Inflammatory macrophage (primary cell): ENCODE measurements at regions not wholly inside any gene's neighbourhood (a gene's known extent, or its start where the extent isn't known, plus 50 kb on each side); places are given as distances from the start of the nearest gene placed in this dataset.
"Not testable (repeated sequence)": the region's sequence is repeated elsewhere in the genome, so short reads cannot be mapped to it uniquely, and the experiment has no call there.

ENCODE experiments used
- DNase-seq, 2 donors: peaks; one replicate each; pipeline ENCODE4 v3.0.0-alpha.2; 2020 to 2022

- DNase-seq = not testable (repeated sequence)
These were observed 198.0 kb downstream of the MEIS1 start for GRCh38 chr2:66632882-66633281.

- no peak for DNase-seq
These were observed 198.7 kb downstream of the MEIS1 start for GRCh38 chr2:66633631-66634030.

DNA sequence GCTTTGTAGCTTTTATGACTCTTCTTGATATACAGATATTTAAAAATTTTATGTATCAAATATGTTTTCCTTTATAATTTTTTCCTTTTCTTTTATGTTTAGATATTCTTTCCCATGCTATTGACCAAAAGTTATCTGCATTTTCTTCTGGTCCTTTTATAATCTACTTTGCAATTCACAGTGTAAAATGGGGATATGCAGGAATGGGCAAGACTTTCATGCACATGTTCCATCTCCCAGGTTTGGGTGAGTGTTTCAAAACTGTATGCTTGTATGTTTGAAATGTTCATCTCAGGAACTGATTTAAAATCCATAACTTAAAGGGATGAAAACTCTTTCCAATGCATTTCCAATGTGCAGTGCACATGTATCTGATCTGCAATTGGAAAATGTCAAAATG is 199.9 kb downstream of the MEIS1 start:
- no peak for DNase-seq

DNA sequence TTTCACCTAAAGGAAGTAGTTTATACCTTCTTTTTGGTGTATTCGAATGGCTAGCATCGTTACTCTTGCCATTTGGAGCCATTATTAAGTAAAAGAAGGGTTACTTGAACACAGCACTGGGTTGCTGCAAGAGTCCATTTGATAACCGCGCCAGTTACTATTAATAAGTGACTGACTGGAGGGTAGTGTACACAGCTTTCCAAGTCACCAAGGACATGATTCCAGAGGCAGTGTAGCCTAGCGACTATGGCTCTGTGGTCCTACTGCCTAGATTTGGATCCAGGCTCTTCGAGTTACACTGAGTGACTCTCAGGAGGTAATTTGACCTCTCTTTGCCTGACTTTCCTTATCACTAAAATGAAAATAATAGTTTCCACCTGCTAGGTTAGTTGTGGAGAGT is 206.8 kb downstream of the MEIS1 start:
- DNase-seq = no peak

- not testable (repeated sequence) for DNase-seq
These were observed 213.2 kb downstream of the MEIS1 start for GRCh38 chr2:66648081-66648480.

GRCh38 chr2:66649006-66649405 is 214.1 kb downstream of the MEIS1 start:
- DNase-seq = no peak

GRCh38 chr2:66651295-66651694 is 216.4 kb downstream of the MEIS1 start:
- no peak for DNase-seq

DNA sequence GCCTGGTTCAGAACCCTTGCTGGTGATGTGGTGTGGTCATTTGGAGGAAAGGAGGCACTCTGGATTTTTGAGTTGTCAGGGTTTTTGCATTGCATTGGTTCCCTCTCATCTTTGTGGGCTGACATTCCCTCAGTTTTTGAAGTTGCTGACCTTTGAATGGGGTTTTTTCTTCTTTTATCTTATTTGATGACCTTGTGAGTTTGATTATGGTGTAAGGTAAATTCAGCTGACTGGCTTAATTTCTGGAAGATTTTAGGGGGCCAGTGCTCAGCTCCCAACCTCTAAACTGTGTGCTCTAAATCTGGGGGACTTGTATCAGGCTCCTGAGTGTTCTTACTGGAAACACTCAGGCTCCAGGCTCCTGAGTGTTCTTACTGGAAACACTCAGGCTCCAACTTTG is 225.9 kb downstream of the MEIS1 start:
- no peak for DNase-seq

DNA sequence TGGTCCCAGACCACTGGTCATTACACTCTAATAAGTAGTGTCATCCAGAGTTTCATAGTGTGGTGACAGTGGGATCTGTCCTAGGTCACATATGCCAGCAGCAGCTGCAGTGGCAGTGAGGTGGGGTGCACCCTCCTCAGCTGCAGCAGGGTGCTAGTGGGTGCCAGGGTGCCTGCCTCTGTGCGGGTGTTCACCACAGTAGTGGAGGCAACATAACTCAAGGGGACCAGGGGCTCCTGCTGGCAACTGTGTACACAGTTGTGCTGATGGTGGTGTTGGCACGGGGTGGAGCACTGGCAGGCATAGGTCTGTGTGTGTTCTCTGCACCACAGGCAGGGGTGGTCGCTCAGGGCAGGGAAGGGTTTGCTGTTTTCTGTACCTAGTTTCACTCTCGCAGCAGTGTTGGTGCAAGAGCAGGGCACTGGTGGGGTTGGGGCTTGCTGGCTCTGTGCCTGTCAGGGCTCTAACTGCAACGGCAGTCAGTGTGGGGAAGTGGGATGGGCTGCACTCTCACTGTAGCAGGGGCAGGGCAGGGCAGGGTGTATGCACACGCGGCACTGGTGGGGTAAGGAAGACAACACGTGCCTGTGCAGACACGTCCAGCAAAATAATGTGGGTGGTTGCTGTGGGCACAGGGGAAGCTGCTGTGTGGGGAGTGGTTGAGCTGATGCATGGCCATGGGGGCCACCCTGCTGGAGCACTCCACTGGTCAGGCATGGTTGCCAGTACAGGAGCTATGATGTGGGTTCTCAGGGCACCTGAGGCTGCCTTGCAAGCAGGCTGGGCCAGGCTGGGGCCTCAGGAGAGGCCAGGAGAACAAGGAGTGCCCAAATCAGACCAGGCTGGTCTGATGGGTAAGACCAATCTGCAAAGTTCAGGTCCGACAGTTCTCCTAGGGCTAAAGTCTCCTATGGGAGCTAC is 226.6 kb downstream of the MEIS1 start:
- DNase-seq = peak in 1 of 2 donors; percentile 0

- no peak for DNase-seq
These were observed 230.4 kb downstream of the MEIS1 start for GRCh38 chr2:66665124-66665984.

- no peak for DNase-seq
These were observed 232.4 kb downstream of the MEIS1 start for GRCh38 chr2:66667301-66667700.

- no peak for DNase-seq
These were observed 238.4 kb downstream of the MEIS1 start for GRCh38 chr2:66673286-66673685.

DNA sequence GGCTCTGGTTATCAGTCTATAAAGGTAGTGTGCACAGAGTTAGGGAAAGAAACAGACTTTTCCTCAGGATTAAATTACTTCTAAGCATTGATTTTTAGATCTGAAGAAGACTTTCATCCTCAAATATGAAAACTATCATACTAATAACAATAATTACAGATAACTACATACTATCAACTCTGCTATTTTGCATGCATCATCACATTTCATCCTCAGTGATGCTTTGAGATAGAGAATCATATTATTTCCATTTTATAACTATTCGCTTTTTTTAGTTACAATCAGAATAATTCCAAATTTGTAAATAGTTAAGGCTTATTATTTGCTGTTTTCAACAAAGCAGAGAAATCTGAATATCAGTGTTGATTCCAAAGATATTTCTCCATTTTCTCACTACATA is 239.2 kb downstream of the MEIS1 start:
- DNase-seq = no peak

DNA sequence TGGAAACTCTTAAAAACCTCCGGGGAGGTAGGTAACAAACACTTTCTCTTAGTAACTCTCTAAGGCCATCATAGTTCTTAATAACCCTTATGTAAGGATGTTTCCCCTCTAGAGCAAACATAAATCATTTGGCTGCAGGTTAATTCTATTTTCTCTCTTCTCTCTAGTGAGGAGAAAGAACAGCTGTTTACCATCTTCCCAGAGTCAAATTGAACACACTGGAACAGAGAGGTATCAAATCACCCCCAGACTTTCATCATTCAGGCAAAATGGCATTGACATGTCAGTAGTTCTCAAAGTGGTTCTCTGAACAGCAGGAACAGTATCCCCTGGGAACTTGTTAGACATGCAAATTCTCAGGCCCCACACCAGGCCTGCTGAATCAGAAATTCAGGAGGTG is 240.7 kb downstream of the MEIS1 start:
- no peak for DNase-seq

- no peak for DNase-seq
These were observed 244.5 kb downstream of the MEIS1 start for GRCh38 chr2:66679442-66679841.

- DNase-seq = no peak
These were observed 247.6 kb downstream of the MEIS1 start for GRCh38 chr2:66682476-66682875.

GRCh38 chr2:66683064-66683463 is 248.1 kb downstream of the MEIS1 start:
- DNase-seq = no peak

DNA sequence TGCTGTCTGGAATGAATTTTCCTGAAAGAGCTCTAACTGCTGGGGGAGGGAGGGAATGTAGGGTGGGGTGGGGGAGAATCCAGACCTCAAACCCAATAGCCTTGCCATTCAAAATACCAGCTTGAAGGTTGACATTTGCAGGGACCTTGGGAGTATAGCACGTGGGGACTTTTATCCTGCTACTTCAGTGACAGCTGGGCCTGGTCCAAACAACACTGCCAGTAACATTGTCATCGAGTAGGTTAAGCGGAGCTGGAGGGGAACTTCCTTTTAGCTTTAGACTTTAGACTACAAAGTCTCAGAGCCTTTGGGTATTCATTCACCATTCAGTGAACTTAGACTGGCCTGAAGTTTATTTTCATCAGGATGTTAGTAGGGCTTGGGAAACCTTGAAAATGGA is 248.7 kb downstream of the MEIS1 start:
- no peak for DNase-seq

- no peak for DNase-seq
These were observed 249.4 kb downstream of the MEIS1 start for GRCh38 chr2:66684289-66684688.

DNA sequence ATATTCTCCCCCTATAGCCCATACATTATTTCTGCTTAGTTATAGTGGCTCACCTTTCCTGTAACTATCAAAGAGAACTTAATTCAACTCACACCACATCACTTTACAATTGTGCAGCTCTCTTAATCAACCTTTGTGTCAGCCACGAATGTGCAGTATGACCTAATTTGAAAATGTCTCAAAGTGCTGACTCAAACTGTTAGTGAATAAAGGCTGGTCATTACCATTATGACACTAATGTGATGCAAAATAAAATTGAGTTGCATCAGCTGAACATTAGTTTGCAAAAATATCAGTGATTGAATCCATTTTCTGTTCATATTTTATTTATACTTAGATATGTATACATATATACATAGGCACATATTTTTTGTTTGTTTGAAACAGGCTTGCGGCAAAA is 251.8 kb downstream of the MEIS1 start:
- no peak for DNase-seq

DNA sequence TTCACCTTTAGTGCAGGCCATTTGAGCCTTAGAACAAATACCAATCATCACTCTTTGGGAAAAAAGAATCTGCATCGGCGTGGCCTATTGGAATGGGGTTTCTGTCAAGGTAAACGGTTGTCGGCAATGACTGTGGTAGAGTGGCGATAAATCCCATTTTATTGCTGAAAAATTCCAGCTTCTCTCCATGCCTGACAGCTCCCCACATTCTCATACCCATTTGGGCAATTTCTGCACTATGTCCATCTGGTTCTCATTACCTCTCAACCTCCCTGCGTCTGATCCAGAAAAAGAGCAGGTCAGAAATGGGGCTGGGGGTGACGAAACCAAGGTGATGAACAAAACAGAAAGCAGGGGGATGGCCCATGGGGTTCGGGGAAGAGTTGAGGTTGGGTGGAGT is 254.0 kb downstream of the MEIS1 start:
- no peak for DNase-seq

GRCh38 chr2:66689456-66690051 is 254.6 kb downstream of the MEIS1 start:
- no peak for DNase-seq
